ENCODE measurements at regions not wholly inside any gene's neighbourhood (a gene's known extent, or its start where the extent isn't known, plus 50 kb on each side); places are given as distances from the start of the nearest gene placed in this dataset.

- TF ChIP-seq CTCF (conservative IDR thresholded peaks at IDR 0.05) (no peak), ZFX (IDR thresholded peaks at IDR 0.05) (no peak)
Measured at GRCh38 chr3:170651260-170651845, 65.5 kb upstream of the SLC7A14 start.
